ENCODE measurements at regions not wholly inside any gene's neighbourhood (a gene's known extent, or its start where the extent isn't known, plus 50 kb on each side); places are given as distances from the start of the nearest gene placed in this dataset.
A peak's percentile ranks its signal among the peaks of the same experiment; 100 is the strongest.
"Not testable (repeated sequence)": the region's sequence is repeated elsewhere in the genome, so short reads cannot be mapped to it uniquely, and the experiment has no call there.

DNA sequence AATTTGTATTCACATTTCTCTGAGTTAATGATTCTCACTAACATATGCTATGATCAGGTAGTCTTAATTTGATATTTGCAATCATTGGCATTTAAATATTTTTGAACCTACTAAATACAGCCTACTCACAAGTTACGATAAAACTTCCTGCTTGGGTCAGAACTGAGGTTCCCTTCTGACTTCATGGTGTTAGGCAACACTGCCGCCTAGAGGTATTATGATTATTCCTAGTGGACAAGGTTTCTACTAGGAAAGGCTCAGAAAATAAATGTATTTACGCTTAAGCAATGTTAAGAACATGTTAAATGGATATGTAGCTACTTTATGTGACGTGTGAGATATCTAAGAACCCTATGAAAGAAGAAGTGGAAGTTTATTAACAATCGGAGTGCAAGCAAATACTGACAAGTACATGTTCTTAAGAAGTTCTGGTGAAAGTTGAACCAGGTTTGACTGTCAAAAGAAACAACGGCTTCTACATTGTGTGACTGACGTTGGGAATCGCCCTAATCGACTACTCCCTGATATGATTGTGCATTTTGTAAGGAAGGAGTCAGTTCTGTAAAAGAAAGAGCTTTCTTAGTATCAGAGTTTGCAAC, 1395.8 kb downstream of the SLITRK5 start:
- H3K36me3 Mint-ChIP-seq (ENCODE audit: low read depth): no peaks in the 10 kb centered on the region
- H3K9me3 Mint-ChIP-seq: no peaks in the 10 kb centered on the region
- peak; percentile 14 for DNase-seq (ENCODE audit: low read depth, low spot score)
- no peak overlapping the region for H3K4me3 Mint-ChIP-seq
- no peaks in the 10 kb centered on the region for H3K4me1 Mint-ChIP-seq
- no peaks in the 10 kb centered on the region for H3K27me3 Mint-ChIP-seq (ENCODE audit: low read depth)
- TF ChIP-seq, protein P1, sequence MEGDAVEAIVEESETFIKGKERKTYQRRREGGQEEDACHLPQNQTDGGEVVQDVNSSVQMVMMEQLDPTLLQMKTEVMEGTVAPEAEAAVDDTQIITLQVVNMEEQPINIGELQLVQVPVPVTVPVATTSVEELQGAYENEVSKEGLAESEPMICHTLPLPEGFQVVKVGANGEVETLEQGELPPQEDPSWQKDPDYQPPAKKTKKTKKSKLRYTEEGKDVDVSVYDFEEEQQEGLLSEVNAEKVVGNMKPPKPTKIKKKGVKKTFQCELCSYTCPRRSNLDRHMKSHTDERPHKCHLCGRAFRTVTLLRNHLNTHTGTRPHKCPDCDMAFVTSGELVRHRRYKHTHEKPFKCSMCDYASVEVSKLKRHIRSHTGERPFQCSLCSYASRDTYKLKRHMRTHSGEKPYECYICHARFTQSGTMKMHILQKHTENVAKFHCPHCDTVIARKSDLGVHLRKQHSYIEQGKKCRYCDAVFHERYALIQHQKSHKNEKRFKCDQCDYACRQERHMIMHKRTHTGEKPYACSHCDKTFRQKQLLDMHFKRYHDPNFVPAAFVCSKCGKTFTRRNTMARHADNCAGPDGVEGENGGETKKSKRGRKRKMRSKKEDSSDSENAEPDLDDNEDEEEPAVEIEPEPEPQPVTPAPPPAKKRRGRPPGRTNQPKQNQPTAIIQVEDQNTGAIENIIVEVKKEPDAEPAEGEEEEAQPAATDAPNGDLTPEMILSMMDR (conservative IDR thresholded peaks at IDR 0.05): peak; percentile 79
- no peak overlapping the region for H3K27ac Mint-ChIP-seq (ENCODE audit: unreplicated experiment)

DNA sequence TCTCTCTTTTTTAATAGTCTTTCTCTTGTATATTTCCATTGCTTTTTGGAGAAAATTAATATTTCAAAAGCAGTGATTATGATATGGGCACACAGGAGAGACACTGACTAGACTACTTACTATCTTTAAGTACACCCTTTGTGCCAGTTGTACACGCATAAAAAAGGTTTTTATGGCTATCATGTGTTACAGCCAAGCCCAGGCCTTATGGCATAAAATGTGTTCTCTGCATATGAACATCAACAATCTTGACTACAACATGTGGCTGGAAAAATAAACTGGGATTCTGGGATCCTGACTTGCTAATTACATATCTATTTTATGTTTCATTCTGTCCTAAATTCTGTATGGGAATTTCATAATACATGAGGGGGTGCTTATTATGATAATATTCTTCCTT, 1401.8 kb downstream of the SLITRK5 start:
- no peak overlapping the region for H3K27ac Mint-ChIP-seq (ENCODE audit: unreplicated experiment)
- H3K27me3 Mint-ChIP-seq (ENCODE audit: low read depth): no peaks in the 10 kb centered on the region
- TF ChIP-seq, protein P1 (conservative IDR thresholded peaks at IDR 0.05): no peak
- no peak for DNase-seq (ENCODE audit: low read depth, low spot score)
- H3K9me3 Mint-ChIP-seq: no peaks in the 10 kb centered on the region
- no peaks in the 10 kb centered on the region for H3K4me1 Mint-ChIP-seq
- no peak overlapping the region for H3K4me3 Mint-ChIP-seq
- no peaks in the 10 kb centered on the region for H3K36me3 Mint-ChIP-seq (ENCODE audit: low read depth)

DNA sequence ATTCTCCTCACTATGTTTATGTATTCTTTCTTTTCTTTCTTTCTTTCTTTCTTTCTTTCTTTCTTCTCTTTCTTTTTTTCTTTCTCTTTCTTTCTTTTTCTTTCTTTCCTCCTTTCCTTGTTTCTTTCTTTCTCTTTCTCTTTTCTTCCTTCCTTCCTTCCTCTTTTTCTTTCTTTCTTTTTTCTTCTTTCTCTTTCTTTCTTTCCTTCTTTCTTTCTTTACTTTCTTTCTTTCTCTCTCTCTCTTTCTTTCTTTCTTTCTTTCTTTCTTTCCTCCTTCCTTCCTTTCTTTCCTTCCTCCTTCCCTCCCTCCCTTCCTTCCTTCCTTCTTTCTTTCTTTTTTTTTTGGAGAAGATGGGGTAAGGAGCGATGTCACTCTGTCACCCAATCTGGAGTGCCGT, 1405.5 kb downstream of the SLITRK5 start:
- TF ChIP-seq, protein P1 (conservative IDR thresholded peaks at IDR 0.05): no peak
- no peaks in the 10 kb centered on the region for H3K9me3 Mint-ChIP-seq
- no peaks in the 10 kb centered on the region for H3K36me3 Mint-ChIP-seq (ENCODE audit: low read depth)
- no peaks in the 10 kb centered on the region for H3K4me1 Mint-ChIP-seq
- DNase-seq (ENCODE audit: low read depth, low spot score): no peak
- H3K4me3 Mint-ChIP-seq: no peak overlapping the region
- H3K27me3 Mint-ChIP-seq (ENCODE audit: low read depth): no peaks in the 10 kb centered on the region
- no peak overlapping the region for H3K27ac Mint-ChIP-seq (ENCODE audit: unreplicated experiment)

DNA sequence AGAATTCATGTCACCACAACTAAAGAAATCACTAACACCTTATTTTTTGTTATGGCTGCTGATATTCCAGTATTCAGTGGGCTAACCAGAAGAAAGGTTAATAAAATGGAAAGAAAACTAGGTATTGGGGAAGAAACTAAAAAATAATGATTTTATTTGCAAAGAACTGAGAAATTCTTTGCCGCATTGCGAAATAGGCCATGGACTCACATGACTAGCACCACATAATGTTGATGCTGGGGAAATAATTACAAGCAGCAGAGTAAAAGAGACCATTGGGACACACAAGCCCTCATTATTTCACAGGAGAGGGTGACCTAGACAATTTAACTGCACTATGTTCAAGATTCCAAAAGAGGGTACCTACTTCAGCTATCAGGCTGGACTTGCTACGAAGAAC, 1411.5 kb downstream of the SLITRK5 start:
- H3K36me3 Mint-ChIP-seq (ENCODE audit: low read depth): peaks cover 4% of the 10 kb centered on the region
- no peak overlapping the region for H3K27ac Mint-ChIP-seq (ENCODE audit: unreplicated experiment)
- no peaks in the 10 kb centered on the region for H3K4me1 Mint-ChIP-seq
- TF ChIP-seq, protein P1 (conservative IDR thresholded peaks at IDR 0.05): no peak
- no peaks in the 10 kb centered on the region for H3K27me3 Mint-ChIP-seq (ENCODE audit: low read depth)
- no peak for DNase-seq (ENCODE audit: low read depth, low spot score)
- H3K9me3 Mint-ChIP-seq: peaks cover 10% of the 10 kb centered on the region
- no peak overlapping the region for H3K4me3 Mint-ChIP-seq

DNA sequence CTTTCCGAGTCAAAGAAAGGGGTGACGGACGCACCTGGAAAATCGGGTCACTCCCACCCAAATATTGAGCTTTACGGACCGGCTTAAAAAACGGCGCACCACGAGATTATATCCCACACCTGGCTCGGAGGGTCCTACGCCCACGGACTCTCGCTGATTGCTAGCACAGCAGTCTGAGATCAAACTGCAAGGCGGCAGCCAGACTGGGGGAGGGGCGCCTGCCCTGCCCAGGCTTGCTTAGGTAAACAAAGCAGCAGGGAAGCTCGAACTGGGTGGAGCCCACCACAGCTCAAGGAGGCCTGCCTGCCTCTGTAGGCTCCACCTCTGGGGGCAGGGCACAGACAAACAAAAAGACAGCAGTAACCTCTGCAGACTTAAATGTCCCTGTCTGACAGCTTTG, 1416.9 kb downstream of the SLITRK5 start:
- not testable (repeated sequence) for H3K4me3 Mint-ChIP-seq, H3K9me3 Mint-ChIP-seq

DNA sequence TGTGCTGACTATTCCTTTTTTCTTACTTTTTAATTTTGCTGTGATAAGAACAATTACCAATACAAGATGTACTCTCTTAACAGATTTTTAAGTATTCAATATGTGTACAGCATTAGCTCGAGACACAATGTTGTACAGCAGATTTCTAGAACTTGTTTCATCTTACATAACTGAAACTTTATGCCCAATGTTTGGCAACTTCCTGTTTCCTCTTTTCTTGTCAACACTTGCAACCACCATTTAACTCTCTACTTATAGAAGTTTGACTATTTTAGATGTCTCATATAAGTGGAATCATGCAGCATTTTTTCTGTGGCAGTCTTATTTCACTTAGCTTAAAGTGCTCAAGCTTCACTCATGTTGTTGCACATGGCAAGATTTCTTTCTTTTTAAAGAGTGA, 1426.8 kb downstream of the SLITRK5 start:
- no peaks in the 10 kb centered on the region for H3K36me3 Mint-ChIP-seq (ENCODE audit: low read depth)
- H3K4me1 Mint-ChIP-seq: no peaks in the 10 kb centered on the region
- no peak overlapping the region for H3K4me3 Mint-ChIP-seq
- TF ChIP-seq, protein P1 (conservative IDR thresholded peaks at IDR 0.05): no peak
- no peaks in the 10 kb centered on the region for H3K9me3 Mint-ChIP-seq
- H3K27ac Mint-ChIP-seq (ENCODE audit: unreplicated experiment): no peak overlapping the region
- no peaks in the 10 kb centered on the region for H3K27me3 Mint-ChIP-seq (ENCODE audit: low read depth)
- DNase-seq (ENCODE audit: low read depth, low spot score): no peak

More for the DNA sequence above, 1416.9 kb downstream of the SLITRK5 start:
- H3K27ac Mint-ChIP-seq (ENCODE audit: unreplicated experiment); H3K4me1 Mint-ChIP-seq; DNase-seq (ENCODE audit: low read depth, low spot score); H3K36me3 Mint-ChIP-seq (ENCODE audit: low read depth); H3K27me3 Mint-ChIP-seq (ENCODE audit: low read depth): not testable (repeated sequence)
